HEK293 (cell line): ENCODE measurements at regions not wholly inside any gene's neighbourhood (a gene's known extent, or its start where the extent isn't known, plus 50 kb on each side); places are given as distances from the start of the nearest gene placed in this dataset.

ENCODE experiments used
- MEIS1 ChIP-seq: sonication (generic); formaldehyde crosslinking; IDR thresholded peaks from 2 replicates; pipeline ENCODE4 v1.8.1; 2022; ENCODE audit warnings: missing genetic modification reagents, mild to moderate bottlenecking, borderline replicate concordance
- MYNN ChIP-seq: fragments of 450-650 bp; formaldehyde crosslinking; IDR thresholded peaks from 2 replicates; pipeline ENCODE4 v1.5.1; 2016; ENCODE audit warnings: missing biosample characterization, missing genetic modification characterization, borderline replicate concordance
- SP2 ChIP-seq: fragments of 450-650 bp; formaldehyde crosslinking; IDR thresholded peaks from 2 replicates; pipeline ENCODE4 v1.5.1; 2016; ENCODE audit warnings: missing biosample characterization, missing genetic modification characterization
- YY1 ChIP-seq: fragments of 450-650 bp; formaldehyde crosslinking; IDR thresholded peaks from 2 replicates; pipeline ENCODE4 v1.5.1; 2018; ENCODE audit warnings: missing biosample characterization, missing genetic modification characterization
- ZBTB48 ChIP-seq: fragments of 450-650 bp; formaldehyde crosslinking; IDR thresholded peaks from 2 replicates; pipeline ENCODE4 v1.5.1; 2016; ENCODE audit warnings: missing biosample characterization, missing genetic modification characterization
- ZNF146 ChIP-seq: fragments of 450-650 bp; formaldehyde crosslinking; IDR thresholded peaks from 2 replicates; pipeline ENCODE4 v1.5.1; 2016; ENCODE audit warnings: missing biosample characterization, missing genetic modification characterization
- ZNF555 ChIP-seq: fragments of 450-650 bp; formaldehyde crosslinking; conservative IDR thresholded peaks from 2 replicates; pipeline ENCODE4 v1.5.1; 2017; ENCODE audit warnings: missing biosample characterization, mild to moderate bottlenecking, missing genetic modification characterization, inconsistent platforms
- ZNF629 ChIP-seq: fragments of 450-650 bp; formaldehyde crosslinking; IDR thresholded peaks from 2 replicates; pipeline ENCODE4 v1.5.1; 2017; ENCODE audit warnings: missing biosample characterization, missing genetic modification characterization
- ZNF677 ChIP-seq: fragments of 450-650 bp; IDR thresholded peaks from 2 replicates; pipeline ENCODE4 v1.5.0; 2018; ENCODE audit warnings: missing biosample characterization, mild to moderate bottlenecking, missing genetic modification characterization, moderate library complexity
- ZNF76 ChIP-seq: fragments of 450-650 bp; formaldehyde crosslinking; IDR thresholded peaks from 2 replicates; pipeline ENCODE4; 2016; ENCODE audit warnings: low read depth, missing biosample characterization, missing genetic modification characterization, borderline replicate concordance
- ZNF785 ChIP-seq: fragments of 450-650 bp; formaldehyde crosslinking; IDR thresholded peaks from 2 replicates; pipeline ENCODE4 v1.5.1; 2016; ENCODE audit warnings: missing biosample characterization, missing genetic modification characterization
- TF ChIP-seq, protein P1 (sequence below): fragments of 450-650 bp; formaldehyde crosslinking; IDR thresholded peaks from 2 replicates; pipeline ENCODE4 v1.5.1; 2016; ENCODE audit warnings: missing biosample characterization, missing genetic modification characterization

DNA sequence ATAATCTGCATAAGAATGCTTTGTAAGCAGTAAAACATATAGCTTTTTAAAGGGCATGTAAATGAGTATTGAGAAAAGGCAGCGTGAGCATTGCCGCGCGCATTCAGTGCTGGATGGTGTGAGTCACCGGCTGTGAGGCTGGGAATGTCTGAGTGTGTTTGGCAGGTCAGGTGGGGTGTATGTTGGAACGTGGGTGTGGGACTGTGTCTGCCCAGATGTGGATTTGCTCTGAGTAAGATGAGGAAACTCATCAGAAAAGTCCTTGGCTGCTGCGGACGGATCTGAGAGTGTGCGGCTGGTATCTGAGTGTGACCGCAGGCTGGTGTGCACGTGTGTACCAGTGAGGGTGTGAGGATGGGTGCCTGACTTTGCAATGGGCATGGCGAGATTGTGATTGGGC is 66.2 kb upstream of the NECTIN1 start:
- TF ChIP-seq ZNF76 (tag by site-specific recombination) (no peak), SP2 (tag by site-specific recombination) (no peak), ZNF629 (no peak), ZNF785 (no peak), ZNF146 (no peak), YY1 (no peak), ZNF677 (no peak), ZNF555 (tag by site-specific recombination) (no peak), MYNN (no peak), MEIS1 (CRISPR knock-in tag) (no peak), ZBTB48 (tag by site-specific recombination) (no peak)
- TF ChIP-seq, protein P1, sequence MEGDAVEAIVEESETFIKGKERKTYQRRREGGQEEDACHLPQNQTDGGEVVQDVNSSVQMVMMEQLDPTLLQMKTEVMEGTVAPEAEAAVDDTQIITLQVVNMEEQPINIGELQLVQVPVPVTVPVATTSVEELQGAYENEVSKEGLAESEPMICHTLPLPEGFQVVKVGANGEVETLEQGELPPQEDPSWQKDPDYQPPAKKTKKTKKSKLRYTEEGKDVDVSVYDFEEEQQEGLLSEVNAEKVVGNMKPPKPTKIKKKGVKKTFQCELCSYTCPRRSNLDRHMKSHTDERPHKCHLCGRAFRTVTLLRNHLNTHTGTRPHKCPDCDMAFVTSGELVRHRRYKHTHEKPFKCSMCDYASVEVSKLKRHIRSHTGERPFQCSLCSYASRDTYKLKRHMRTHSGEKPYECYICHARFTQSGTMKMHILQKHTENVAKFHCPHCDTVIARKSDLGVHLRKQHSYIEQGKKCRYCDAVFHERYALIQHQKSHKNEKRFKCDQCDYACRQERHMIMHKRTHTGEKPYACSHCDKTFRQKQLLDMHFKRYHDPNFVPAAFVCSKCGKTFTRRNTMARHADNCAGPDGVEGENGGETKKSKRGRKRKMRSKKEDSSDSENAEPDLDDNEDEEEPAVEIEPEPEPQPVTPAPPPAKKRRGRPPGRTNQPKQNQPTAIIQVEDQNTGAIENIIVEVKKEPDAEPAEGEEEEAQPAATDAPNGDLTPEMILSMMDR (tag by site-specific recombination), result no peak
